ENCODE measurements at regions not wholly inside any gene's neighbourhood (a gene's known extent, or its start where the extent isn't known, plus 50 kb on each side); places are given as distances from the start of the nearest gene placed in this dataset.
A peak's percentile ranks its signal among the peaks of the same experiment; 100 is the strongest.

GRCh38 chr4:123890889-123891288 lies 494.3 kb downstream of the SPRY1 start:
- H3K36me3 Mint-ChIP-seq (ENCODE audit: low read depth): no peaks in the 10 kb centered on the region
- no peaks in the 10 kb centered on the region for H3K27me3 Mint-ChIP-seq (ENCODE audit: low read depth)
- peaks cover 6% of the 10 kb centered on the region for H3K9me3 Mint-ChIP-seq
- H3K4me1 Mint-ChIP-seq: peaks cover 52% of the 10 kb centered on the region
- H3K4me3 Mint-ChIP-seq: no peak overlapping the region
- H3K27ac Mint-ChIP-seq: peak overlapping the region in 2 of 3 experiments; percentile 91 to 98
- no peak for TF ChIP-seq CTCF (IDR thresholded peaks at IDR 0.05; ENCODE audit: unreplicated experiment in 3 of 3)

- Mint-ChIP-seq H3K27me3 (ENCODE audit: low read depth) (no peaks in the 10 kb centered on the region), H3K27ac (peak overlapping the region; percentile 82 to 98 (median 82)), H3K4me3 (no peak overlapping the region), H3K4me1 (peaks cover 58% of the 10 kb centered on the region), H3K36me3 (ENCODE audit: low read depth) (no peaks in the 10 kb centered on the region), H3K9me3 (peaks cover under 1% of the 10 kb centered on the region)
- no peak for TF ChIP-seq CTCF (IDR thresholded peaks at IDR 0.05; ENCODE audit: unreplicated experiment in 3 of 3)
Observed at GRCh38 chr4:123891881-123892280, 495.3 kb downstream of the SPRY1 start.

- H3K27ac Mint-ChIP-seq: peak overlapping the region; percentile 82 to 98 (median 82)
- H3K27me3 Mint-ChIP-seq (ENCODE audit: low read depth): no peaks in the 10 kb centered on the region
- H3K9me3 Mint-ChIP-seq: no peaks in the 10 kb centered on the region
- no peak for TF ChIP-seq CTCF (IDR thresholded peaks at IDR 0.05; ENCODE audit: unreplicated experiment in 3 of 3)
- H3K4me3 Mint-ChIP-seq: peak overlapping the region in 1 of 3 experiments; percentile 5
- H3K4me1 Mint-ChIP-seq: peaks cover 64% of the 10 kb centered on the region
- no peaks in the 10 kb centered on the region for H3K36me3 Mint-ChIP-seq (ENCODE audit: low read depth)
Observed at GRCh38 chr4:123892368-123892976, 495.9 kb downstream of the SPRY1 start.

GRCh38 chr4:123893011-123893981 lies 496.7 kb downstream of the SPRY1 start:
- no peak for TF ChIP-seq CTCF (IDR thresholded peaks at IDR 0.05; ENCODE audit: unreplicated experiment in 3 of 3)
- Mint-ChIP-seq H3K36me3 (ENCODE audit: low read depth) (no peaks in the 10 kb centered on the region), H3K27me3 (ENCODE audit: low read depth) (no peaks in the 10 kb centered on the region), H3K4me3 (peak overlapping the region in 2 of 3 experiments; percentile 5 to 9), H3K4me1 (peaks cover 64% of the 10 kb centered on the region), H3K9me3 (no peaks in the 10 kb centered on the region), H3K27ac (peak overlapping the region; percentile 82 to 98 (median 82))

- Mint-ChIP-seq H3K9me3 (no peaks in the 10 kb centered on the region), H3K4me3 (no peak overlapping the region), H3K36me3 (ENCODE audit: low read depth) (no peaks in the 10 kb centered on the region), H3K4me1 (peaks cover 60% of the 10 kb centered on the region), H3K27ac (peak overlapping the region in 2 of 3 experiments; percentile 60 to 73), H3K27me3 (ENCODE audit: low read depth) (no peaks in the 10 kb centered on the region)
- no peak for TF ChIP-seq CTCF (IDR thresholded peaks at IDR 0.05; ENCODE audit: unreplicated experiment in 3 of 3)
Observed at GRCh38 chr4:123896446-123897071, 500.0 kb downstream of the SPRY1 start.
